GM19025 (cell line): ENCODE measurements at regions not wholly inside any gene's neighbourhood (a gene's known extent, or its start where the extent isn't known, plus 50 kb on each side); places are given as distances from the start of the nearest gene placed in this dataset.
"Not testable (repeated sequence)": the region's sequence is repeated elsewhere in the genome, so short reads cannot be mapped to it uniquely, and the experiment has no call there.

ENCODE experiments used
- ATAC-seq: cut with Tn5 transposase; IDR thresholded peaks from one replicate; pipeline ENCODE4 v1.9.1; 2021; ENCODE audit warnings: mild to moderate bottlenecking, low read depth, moderate library complexity; ENCODE audit not compliant: unreplicated experiment

- not testable (repeated sequence) for ATAC-seq
These were observed 747.9 kb downstream of the EPHA7 start for GRCh38 chr6:92671462-92671861.

GRCh38 chr6:92667843-92668242 is 751.5 kb downstream of the EPHA7 start:
- ATAC-seq: no peak

- ATAC-seq: no peak
These were observed 770.8 kb downstream of the EPHA7 start for GRCh38 chr6:92648364-92649086.

GRCh38 chr6:92647630-92648029 is 771.7 kb downstream of the EPHA7 start:
- no peak for ATAC-seq

GRCh38 chr6:92644104-92644791 is 775.1 kb downstream of the EPHA7 start:
- ATAC-seq: not testable (repeated sequence)

GRCh38 chr6:92635553-92636153 is 783.7 kb downstream of the EPHA7 start:
- ATAC-seq: no peak

GRCh38 chr6:92634561-92634960 is 784.8 kb downstream of the EPHA7 start:
- ATAC-seq: no peak

- ATAC-seq: no peak
These were observed 795.9 kb downstream of the EPHA7 start for GRCh38 chr6:92623431-92623830.

GRCh38 chr6:92617721-92618120 is 801.6 kb downstream of the EPHA7 start:
- no peak for ATAC-seq

- ATAC-seq: no peak
These were observed 810.6 kb downstream of the EPHA7 start for GRCh38 chr6:92608751-92609150.

GRCh38 chr6:92593201-92593600 is 826.2 kb downstream of the EPHA7 start:
- ATAC-seq: no peak

- no peak for ATAC-seq
These were observed 829.4 kb downstream of the EPHA7 start for GRCh38 chr6:92589996-92590395.

GRCh38 chr6:92588148-92588547 is 831.2 kb downstream of the EPHA7 start:
- ATAC-seq: no peak

- ATAC-seq: no peak
These were observed 831.8 kb downstream of the EPHA7 start for GRCh38 chr6:92587525-92587924.

GRCh38 chr6:92586236-92586977 is 833.0 kb downstream of the EPHA7 start:
- no peak for ATAC-seq

GRCh38 chr6:92582211-92582610 is 837.1 kb downstream of the EPHA7 start:
- ATAC-seq: no peak

GRCh38 chr6:92577077-92577719 is 842.2 kb downstream of the EPHA7 start:
- ATAC-seq: no peak

GRCh38 chr6:92568541-92568940 is 850.8 kb downstream of the EPHA7 start:
- ATAC-seq: no peak

GRCh38 chr6:92566632-92567031 is 852.7 kb downstream of the EPHA7 start:
- no peak for ATAC-seq

- no peak for ATAC-seq
These were observed 855.0 kb downstream of the EPHA7 start for GRCh38 chr6:92564376-92564775.

GRCh38 chr6:92559611-92560010 is 859.7 kb downstream of the EPHA7 start:
- no peak for ATAC-seq
